CD4-positive, CD25-positive, alpha-beta regulatory T cell (primary cell): ENCODE measurements at regions not wholly inside any gene's neighbourhood (a gene's known extent, or its start where the extent isn't known, plus 50 kb on each side); places are given as distances from the start of the nearest gene placed in this dataset.

Experiments used
- ATAC-seq, 2 donors: fragments of 150-1000 bp; cut with Tn5 transposase; one replicate each; pipeline ENCODE4 v1.10.0; 2021; ENCODE audit warnings: low read depth in 2 of 2, moderate number of reproducible peaks in 2 of 2, moderate library complexity in 1 of 2
- DNase-seq, 3 donors: peaks; one replicate each; pipeline versions ENCODE4 v3.0.0 to v3.0.0-alpha.2; 2012 to 2022; ENCODE audit warnings: mixed read lengths in 1 of 3
- H3K27ac ChIP-seq: one replicate; pipeline ENCODE4 v1.7.0; 2013; ENCODE audit warnings: mild to moderate bottlenecking, low read length; ENCODE audit not compliant: insufficient read depth, poor library complexity, severe bottlenecking
- H3K27me3 ChIP-seq: one replicate; pipeline ENCODE4 v1.7.0; 2013; ENCODE audit warnings: low read length; ENCODE audit not compliant: control insufficient read depth, insufficient read depth
- H3K36me3 ChIP-seq: one replicate; pipeline ENCODE4 v1.7.0; 2013; ENCODE audit warnings: mild to moderate bottlenecking, low read length, moderate library complexity; ENCODE audit not compliant: control insufficient read depth, insufficient read depth
- H3K4me1 ChIP-seq: 2 replicates; pipeline ENCODE4 v1.7.0; 2013; ENCODE audit warnings: mild to moderate bottlenecking, low read length; ENCODE audit not compliant: insufficient read depth, control insufficient read depth, poor library complexity, severe bottlenecking
- H3K4me3 ChIP-seq: one replicate; pipeline ENCODE4 v1.7.0; 2013; ENCODE audit warnings: low read depth, mild to moderate bottlenecking, low read length, moderate library complexity
- H3K9me3 ChIP-seq, 2 experiments: 1 replicate in 1 of 2; 2 replicates in 1 of 2; pipeline ENCODE4 v1.7.0; 2013; ENCODE audit warnings: low read length in 2 of 2, mild to moderate bottlenecking in 1 of 2, moderate library complexity in 1 of 2; ENCODE audit not compliant: control insufficient read depth in 2 of 2
- H3K27ac Mint-ChIP-seq, 3 donors: one replicate each; pipeline ENCODE4 v1.8.0; 2020 to 2022; ENCODE audit warnings: mild to moderate bottlenecking in 3 of 3, mixed read lengths in 3 of 3, moderate library complexity in 2 of 3
- H3K27me3 Mint-ChIP-seq: one replicate; pipeline ENCODE4 v1.8.0; 2022; ENCODE audit warnings: mild to moderate bottlenecking, mixed read lengths
- H3K36me3 Mint-ChIP-seq: one replicate; pipeline ENCODE4 v1.8.0; 2020; ENCODE audit warnings: mixed read lengths
- H3K4me1 Mint-ChIP-seq, 4 donors: one replicate each; pipeline ENCODE4 v1.8.0; 2020 to 2022; ENCODE audit warnings: mixed read lengths in 4 of 4, mild to moderate bottlenecking in 1 of 4
- H3K4me3 Mint-ChIP-seq, 4 donors: one replicate each; pipeline ENCODE4 v1.8.0; 2020 to 2022; ENCODE audit warnings: mild to moderate bottlenecking in 4 of 4, mixed read lengths in 4 of 4, moderate library complexity in 3 of 4
- H3K9me3 Mint-ChIP-seq, 7 donors: one replicate each; pipeline ENCODE4 v1.8.0; 2020 to 2022; ENCODE audit warnings: mixed read lengths in 7 of 7, mild to moderate bottlenecking in 3 of 7, moderate library complexity in 2 of 7

DNA sequence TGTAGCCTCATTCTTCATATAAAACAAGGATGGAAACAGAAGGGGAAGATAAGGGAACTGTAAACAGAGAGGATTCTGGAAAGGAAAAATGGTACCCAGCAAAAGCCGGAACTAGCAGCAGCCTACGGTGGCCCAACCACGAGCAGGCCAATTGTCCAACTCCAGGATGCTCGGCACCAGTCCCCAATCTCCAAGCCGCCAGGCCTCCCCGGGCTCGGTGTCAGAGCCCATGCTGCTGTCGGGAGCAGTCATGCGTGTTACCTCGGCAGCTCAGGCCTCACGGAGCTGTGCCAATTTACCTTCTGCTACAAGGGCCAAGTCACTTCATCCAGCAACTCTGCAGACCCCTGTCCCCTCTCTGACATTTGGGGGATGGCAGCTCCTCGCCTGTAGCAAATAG lies 130.8 kb downstream of the ZBTB18 start:
- no peak for DNase-seq
- no peak overlapping the region for H3K27ac ChIP-seq
- no peak overlapping the region for H3K4me3 ChIP-seq
- H3K9me3 ChIP-seq = no peaks in the 10 kb centered on the region
- Mint-ChIP-seq H3K27me3 (no peaks in the 10 kb centered on the region), H3K27ac (no peak overlapping the region), H3K4me3 (no peak overlapping the region), H3K9me3 (peaks cover 0 to 1% (median 0%) of the 10 kb centered on the region in 7 donors), H3K4me1 (no peaks in the 10 kb centered on the region), H3K36me3 (no peaks in the 10 kb centered on the region)
- no peaks in the 10 kb centered on the region for H3K4me1 ChIP-seq
- H3K36me3 ChIP-seq = no peaks in the 10 kb centered on the region
- ATAC-seq = no peak
- peaks cover under 1% of the 10 kb centered on the region for H3K27me3 ChIP-seq

- Histone ChIP-seq H3K27me3 (no peaks in the 10 kb centered on the region), H3K9me3 (no peaks in the 10 kb centered on the region), H3K4me1 (no peaks in the 10 kb centered on the region), H3K27ac (no peak overlapping the region), H3K36me3 (no peaks in the 10 kb centered on the region), H3K4me3 (no peak overlapping the region)
- H3K9me3 Mint-ChIP-seq = peaks cover 0 to 1% (median 0%) of the 10 kb centered on the region in 7 donors
- H3K27ac Mint-ChIP-seq = no peak overlapping the region
- no peaks in the 10 kb centered on the region for H3K36me3 Mint-ChIP-seq
- no peak for ATAC-seq
- H3K4me1 Mint-ChIP-seq = no peaks in the 10 kb centered on the region
- DNase-seq = no peak
- no peak overlapping the region for H3K4me3 Mint-ChIP-seq
- no peaks in the 10 kb centered on the region for H3K27me3 Mint-ChIP-seq
Observed at GRCh38 chr1:244183037-244183436, 132.0 kb downstream of the ZBTB18 start.

- Mint-ChIP-seq H3K4me1 (no peaks in the 10 kb centered on the region), H3K27me3 (peaks cover 6% of the 10 kb centered on the region), H3K36me3 (no peaks in the 10 kb centered on the region), H3K27ac (no peak overlapping the region), H3K4me3 (no peak overlapping the region), H3K9me3 (peaks cover 0 to 2% (median 0%) of the 10 kb centered on the region in 7 donors)
- DNase-seq (no peak), ATAC-seq (no peak)
- Histone ChIP-seq H3K36me3 (no peaks in the 10 kb centered on the region), H3K27ac (no peak overlapping the region), H3K27me3 (no peaks in the 10 kb centered on the region), H3K9me3 (no peaks in the 10 kb centered on the region), H3K4me3 (no peak overlapping the region), H3K4me1 (no peaks in the 10 kb centered on the region)
Observed at GRCh38 chr1:244186372-244186771, 135.3 kb downstream of the ZBTB18 start.

DNA sequence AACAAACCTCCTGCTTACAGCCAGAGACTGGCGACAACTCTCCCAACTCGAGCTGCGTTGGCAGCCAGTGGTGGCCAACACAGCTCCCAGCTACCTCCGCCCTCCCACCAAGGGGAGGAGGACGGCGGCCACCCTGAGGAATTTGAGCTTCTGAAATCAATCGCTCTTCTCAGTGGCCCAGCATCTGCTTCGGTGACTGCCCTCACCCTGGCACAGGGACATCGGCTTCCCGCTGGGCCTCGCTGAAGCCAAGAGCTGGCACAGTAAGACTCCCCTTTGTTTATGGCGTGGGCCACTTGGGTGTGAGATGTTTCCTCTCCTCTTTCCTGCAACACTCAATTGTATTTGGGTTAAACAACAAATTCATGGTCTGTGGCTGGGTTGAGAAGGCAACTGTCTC lies 136.2 kb downstream of the ZBTB18 start:
- no peaks in the 10 kb centered on the region for H3K36me3 ChIP-seq
- no peak for ATAC-seq
- Mint-ChIP-seq H3K9me3 (peaks cover 0 to 2% (median 0%) of the 10 kb centered on the region in 7 donors), H3K4me3 (no peak overlapping the region), H3K27ac (no peak overlapping the region), H3K4me1 (no peaks in the 10 kb centered on the region), H3K36me3 (no peaks in the 10 kb centered on the region), H3K27me3 (peaks cover 6% of the 10 kb centered on the region)
- no peaks in the 10 kb centered on the region for H3K27me3 ChIP-seq
- no peak overlapping the region for H3K27ac ChIP-seq
- DNase-seq = no peak
- H3K4me3 ChIP-seq = no peak overlapping the region
- H3K4me1 ChIP-seq = no peaks in the 10 kb centered on the region
- H3K9me3 ChIP-seq = no peaks in the 10 kb centered on the region

- Mint-ChIP-seq H3K27ac (peak overlapping the region in 1 of 3 donors; percentile 21), H3K4me3 (no peak overlapping the region), H3K9me3 (peaks cover 0 to 2% (median 0%) of the 10 kb centered on the region in 7 donors), H3K4me1 (no peaks in the 10 kb centered on the region), H3K36me3 (no peaks in the 10 kb centered on the region), H3K27me3 (peaks cover 6% of the 10 kb centered on the region)
- Histone ChIP-seq H3K9me3 (no peaks in the 10 kb centered on the region), H3K36me3 (no peaks in the 10 kb centered on the region), H3K4me1 (no peaks in the 10 kb centered on the region), H3K27me3 (no peaks in the 10 kb centered on the region), H3K27ac (no peak overlapping the region), H3K4me3 (no peak overlapping the region)
- DNase-seq (no peak), ATAC-seq (no peak)
Observed at GRCh38 chr1:244191581-244191980, 140.5 kb downstream of the ZBTB18 start.

DNA sequence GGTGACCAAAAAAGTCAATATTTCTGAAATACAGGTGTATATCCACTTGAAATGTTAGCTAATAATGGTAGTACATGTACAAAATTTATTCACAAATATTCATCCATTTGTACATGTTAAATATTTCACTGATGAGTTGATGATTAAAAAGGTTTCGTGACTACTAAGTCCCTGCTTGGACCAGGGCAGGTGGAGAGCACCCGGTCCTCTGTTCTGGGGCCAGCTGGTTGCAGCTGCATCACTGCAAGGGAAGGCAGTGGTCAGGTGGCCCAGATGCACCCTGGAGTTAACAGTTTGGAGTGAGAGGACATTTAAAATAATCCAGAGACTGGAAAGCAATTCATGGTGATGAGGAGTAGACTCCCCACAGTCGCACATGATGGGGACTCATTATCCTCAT lies 141.2 kb downstream of the ZBTB18 start:
- Mint-ChIP-seq H3K4me1 (no peaks in the 10 kb centered on the region), H3K27me3 (peaks cover 6% of the 10 kb centered on the region), H3K9me3 (peaks cover 0 to 2% (median 0%) of the 10 kb centered on the region in 7 donors), H3K27ac (no peak overlapping the region), H3K36me3 (no peaks in the 10 kb centered on the region), H3K4me3 (peak overlapping the region in 1 of 4 donors; percentile 32)
- Histone ChIP-seq H3K27me3 (no peaks in the 10 kb centered on the region), H3K4me3 (no peak overlapping the region), H3K27ac (no peak overlapping the region), H3K9me3 (no peaks in the 10 kb centered on the region), H3K4me1 (no peaks in the 10 kb centered on the region), H3K36me3 (no peaks in the 10 kb centered on the region)
- ATAC-seq (no peak), DNase-seq (no peak)

DNA sequence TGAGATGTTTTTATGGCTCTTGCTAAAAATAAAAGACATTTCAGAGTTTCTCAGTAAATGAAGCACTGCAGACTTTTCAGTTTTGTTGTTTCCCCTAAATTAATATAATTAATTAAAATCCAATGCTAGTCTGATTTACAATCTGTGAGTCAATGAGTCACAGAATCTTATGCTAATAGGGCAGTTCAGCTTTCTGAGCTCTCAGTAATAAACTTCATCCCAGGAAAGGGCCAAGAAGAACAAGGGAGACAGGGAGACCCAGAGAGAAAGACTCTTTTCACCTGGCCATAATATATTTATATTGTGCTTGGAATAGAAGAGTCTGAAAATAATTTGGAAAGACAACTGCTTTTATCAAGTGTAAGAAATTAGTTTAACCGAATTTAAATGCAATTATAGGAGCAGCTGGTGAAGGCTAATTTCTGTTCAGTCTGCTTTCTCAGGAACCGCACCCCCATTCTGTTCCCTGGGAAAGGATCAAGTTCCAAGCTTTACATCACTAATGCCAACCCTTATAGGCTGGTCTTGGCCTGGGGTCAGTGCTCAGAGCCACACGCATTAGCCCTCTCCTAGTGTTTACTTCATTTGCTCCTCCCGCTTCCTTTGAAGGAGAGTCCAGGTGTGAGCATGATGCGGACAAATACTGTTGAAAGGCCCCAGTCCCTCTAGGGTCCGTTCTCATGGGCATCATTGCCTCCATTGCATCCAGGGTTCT lies 145.6 kb downstream of the ZBTB18 start:
- Mint-ChIP-seq H3K4me3 (no peak overlapping the region), H3K27ac (no peak overlapping the region), H3K9me3 (no peaks in the 10 kb centered on the region), H3K4me1 (no peaks in the 10 kb centered on the region), H3K27me3 (no peaks in the 10 kb centered on the region), H3K36me3 (no peaks in the 10 kb centered on the region)
- ATAC-seq (no peak), DNase-seq (no peak)
- no peaks in the 10 kb centered on the region for H3K36me3 ChIP-seq
- H3K4me1 ChIP-seq = no peaks in the 10 kb centered on the region
- no peaks in the 10 kb centered on the region for H3K9me3 ChIP-seq
- H3K4me3 ChIP-seq = no peak overlapping the region
- peaks cover 2% of the 10 kb centered on the region for H3K27me3 ChIP-seq
- no peak overlapping the region for H3K27ac ChIP-seq

DNA sequence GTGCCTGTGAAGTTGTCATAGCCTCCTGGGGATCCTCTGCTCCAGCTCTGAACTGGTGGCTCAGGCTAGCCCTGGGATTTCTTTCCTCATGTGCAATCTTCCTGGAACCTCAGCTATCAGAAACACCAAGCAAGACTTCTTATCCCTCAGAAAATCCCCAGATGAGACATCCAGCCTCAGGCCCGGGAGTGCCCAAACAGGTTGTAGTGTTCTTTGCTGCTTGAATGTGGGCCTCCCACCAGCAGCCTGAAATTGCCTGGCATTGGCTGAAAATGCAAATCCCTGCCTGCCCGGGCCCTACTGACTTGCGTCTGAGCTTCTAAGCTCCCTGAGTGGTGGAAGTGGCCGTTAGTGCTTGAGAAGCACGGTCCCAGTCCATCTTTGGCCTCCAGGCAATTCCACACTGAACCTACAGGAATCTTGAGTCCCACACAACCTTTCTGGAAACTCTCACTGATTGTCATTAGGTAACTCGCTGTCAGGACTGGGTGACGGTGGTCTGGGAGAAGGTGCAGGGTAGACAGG lies 146.8 kb downstream of the ZBTB18 start:
- peaks cover 2% of the 10 kb centered on the region for H3K27me3 ChIP-seq
- no peak overlapping the region for H3K27ac ChIP-seq
- Mint-ChIP-seq H3K27me3 (no peaks in the 10 kb centered on the region), H3K36me3 (no peaks in the 10 kb centered on the region), H3K4me3 (no peak overlapping the region), H3K4me1 (no peaks in the 10 kb centered on the region), H3K27ac (no peak overlapping the region), H3K9me3 (no peaks in the 10 kb centered on the region)
- ATAC-seq (no peak), DNase-seq (no peak)
- H3K9me3 ChIP-seq = no peaks in the 10 kb centered on the region
- no peaks in the 10 kb centered on the region for H3K4me1 ChIP-seq
- no peak overlapping the region for H3K4me3 ChIP-seq
- no peaks in the 10 kb centered on the region for H3K36me3 ChIP-seq
